Nephron progenitor cell (in vitro differentiated cells): ENCODE measurements at regions not wholly inside any gene's neighbourhood (a gene's known extent, or its start where the extent isn't known, plus 50 kb on each side); places are given as distances from the start of the nearest gene placed in this dataset.
"Not testable (repeated sequence)": the region's sequence is repeated elsewhere in the genome, so short reads cannot be mapped to it uniquely, and the experiment has no call there.

Experiments used
- DNase-seq: peaks from one replicate; pipeline ENCODE4 v3.0.0; 2021
- H3K27ac Mint-ChIP-seq: 2 replicates; pipeline ENCODE4 v1.8.0; 2021; ENCODE audit warnings: mild to moderate bottlenecking, moderate library complexity, mixed read lengths
- H3K27me3 Mint-ChIP-seq: 2 replicates; pipeline ENCODE4 v1.8.0; 2021; ENCODE audit warnings: mild to moderate bottlenecking, low read depth, mixed read lengths; ENCODE audit not compliant: poor library complexity
- H3K36me3 Mint-ChIP-seq: 2 replicates; pipeline ENCODE4 v1.8.0; 2021; ENCODE audit warnings: low read depth, mixed read lengths
- H3K4me1 Mint-ChIP-seq: 2 replicates; pipeline ENCODE4 v1.8.0; 2021; ENCODE audit warnings: mixed read lengths
- H3K4me3 Mint-ChIP-seq: 2 replicates; pipeline ENCODE4 v1.8.0; 2021; ENCODE audit warnings: mild to moderate bottlenecking, moderate library complexity, mixed read lengths
- H3K9me3 Mint-ChIP-seq: 2 replicates; pipeline ENCODE4 v1.8.0; 2021; ENCODE audit warnings: mild to moderate bottlenecking, moderate library complexity, mixed read lengths
- CTCF ChIP-seq: fragments of 200-600 bp; sonication (generic); IDR thresholded peaks from 2 replicates; pipeline ENCODE4 v1.5.0; 2021; ENCODE audit warnings: antibody characterized with exemption

GRCh38 chr15:30827625-30828303 lies 76.0 kb upstream of the FAN1 start:
- DNase-seq: no peak
- H3K4me3 Mint-ChIP-seq: no peak overlapping the region
- TF ChIP-seq CTCF: no peak
- H3K9me3 Mint-ChIP-seq: peaks cover 4% of the 10 kb centered on the region
- no peak overlapping the region for H3K27ac Mint-ChIP-seq
- H3K4me1 Mint-ChIP-seq: peaks cover 41% of the 10 kb centered on the region
- H3K27me3 Mint-ChIP-seq: peaks cover 4% of the 10 kb centered on the region
- H3K36me3 Mint-ChIP-seq: peaks cover 5% of the 10 kb centered on the region

GRCh38 chr15:30828304-30828639 lies 75.4 kb upstream of the FAN1 start:
- not testable (repeated sequence) for H3K27me3 Mint-ChIP-seq, DNase-seq, H3K27ac Mint-ChIP-seq, H3K36me3 Mint-ChIP-seq, H3K9me3 Mint-ChIP-seq, H3K4me3 Mint-ChIP-seq
- H3K4me1 Mint-ChIP-seq: peaks cover 41% of the 10 kb centered on the region

- TF ChIP-seq CTCF: no peak
- H3K4me1 Mint-ChIP-seq: peaks cover 16% of the 10 kb centered on the region
- no peak for DNase-seq
- peaks cover 5% of the 10 kb centered on the region for H3K36me3 Mint-ChIP-seq
- peaks cover 4% of the 10 kb centered on the region for H3K27me3 Mint-ChIP-seq
- no peak overlapping the region for H3K4me3 Mint-ChIP-seq
- H3K27ac Mint-ChIP-seq: no peak overlapping the region
- peaks cover 4% of the 10 kb centered on the region for H3K9me3 Mint-ChIP-seq
Observed at GRCh38 chr15:30830961-30831360, 72.8 kb upstream of the FAN1 start.

GRCh38 chr15:30833379-30833778 lies 70.3 kb upstream of the FAN1 start:
- not testable (repeated sequence) for H3K27ac Mint-ChIP-seq, H3K36me3 Mint-ChIP-seq, H3K27me3 Mint-ChIP-seq, H3K4me1 Mint-ChIP-seq, DNase-seq, H3K9me3 Mint-ChIP-seq, H3K4me3 Mint-ChIP-seq

- H3K9me3 Mint-ChIP-seq, H3K27me3 Mint-ChIP-seq, H3K4me1 Mint-ChIP-seq, H3K4me3 Mint-ChIP-seq, H3K27ac Mint-ChIP-seq, H3K36me3 Mint-ChIP-seq, DNase-seq: not testable (repeated sequence)
Observed at GRCh38 chr15:30841639-30842038, 62.1 kb upstream of the FAN1 start.

GRCh38 chr15:30842798-30843472 lies 60.8 kb upstream of the FAN1 start:
- DNase-seq, H3K9me3 Mint-ChIP-seq, H3K4me3 Mint-ChIP-seq, H3K36me3 Mint-ChIP-seq, H3K4me1 Mint-ChIP-seq, H3K27ac Mint-ChIP-seq: not testable (repeated sequence)
- peaks cover 11% of the 10 kb centered on the region for H3K27me3 Mint-ChIP-seq

- H3K4me3 Mint-ChIP-seq, H3K27ac Mint-ChIP-seq: not testable (repeated sequence)
- H3K27me3 Mint-ChIP-seq: peaks cover 11% of the 10 kb centered on the region
Observed at GRCh38 chr15:30845536-30845935, 58.2 kb upstream of the FAN1 start.

More at GRCh38 chr15:30845536-30845935, 58.2 kb upstream of the FAN1 start:
- not testable (repeated sequence) for H3K4me1 Mint-ChIP-seq, DNase-seq, H3K36me3 Mint-ChIP-seq, H3K9me3 Mint-ChIP-seq
